GM23338 (cell line): ENCODE measurements at regions not wholly inside any gene's neighbourhood (a gene's known extent, or its start where the extent isn't known, plus 50 kb on each side); places are given as distances from the start of the nearest gene placed in this dataset.

Source experiments
- ATAC-seq: fragments of 200-7000 bp; cut with Tn5 transposase; 3 replicates; pipeline ENCODE4 v1.9.1; 2020
- DNase-seq: peaks from one replicate; pipeline ENCODE4 v3.0.0-alpha.2; 2015; ENCODE audit warnings: low spot score
- H2AFZ ChIP-seq: fragments of 200-600 bp; sonication (generic); 2 replicates; pipeline ENCODE4 v1.8.0; 2016; ENCODE audit warnings: antibody characterized with exemption, mild to moderate bottlenecking, moderate library complexity
- H3F3A ChIP-seq: fragments of 200-600 bp; sonication (generic); replicated peaks from 2 replicates; pipeline ENCODE4 v1.8.0; 2017; ENCODE audit warnings: antibody characterized with exemption, mixed run types, low read depth
- H3K27ac ChIP-seq: fragments of 200-600 bp; sonication (generic); 2 replicates; pipeline ENCODE4 v1.6.1; 2016; ENCODE audit warnings: low read depth
- H3K27me3 ChIP-seq: fragments of 200-600 bp; sonication (generic); 2 replicates; pipeline ENCODE4 v1.8.0; 2016; ENCODE audit warnings: mild to moderate bottlenecking, mixed run types, moderate library complexity; ENCODE audit not compliant: insufficient read depth
- H3K36me3 ChIP-seq: fragments of 200-600 bp; sonication (generic); 2 replicates; pipeline ENCODE4 v1.8.0; 2016; ENCODE audit warnings: mild to moderate bottlenecking; ENCODE audit not compliant: insufficient read depth
- H3K4me1 ChIP-seq: fragments of 200-600 bp; sonication (generic); 2 replicates; pipeline ENCODE4 v1.8.0; 2016; ENCODE audit warnings: mild to moderate bottlenecking, moderate library complexity; ENCODE audit not compliant: insufficient read depth
- H3K4me2 ChIP-seq: fragments of 200-600 bp; sonication (generic); 2 replicates; pipeline ENCODE4 v1.7.1; 2017; ENCODE audit warnings: mixed run types
- H3K4me3 ChIP-seq: fragments of 200-600 bp; sonication (generic); 2 replicates; pipeline ENCODE4 v1.6.1; 2016; ENCODE audit warnings: mixed run types
- H3K79me2 ChIP-seq: fragments of 200-600 bp; sonication (generic); replicated peaks from 2 replicates; pipeline ENCODE4 v1.8.0; 2017; ENCODE audit warnings: mild to moderate bottlenecking; ENCODE audit not compliant: insufficient read depth
- H3K9me2 ChIP-seq: fragments of 200-600 bp; sonication (generic); 2 replicates; pipeline ENCODE4 v1.8.0; 2017; ENCODE audit not compliant: insufficient read depth
- H4K20me1 ChIP-seq: fragments of 200-600 bp; sonication (generic); replicated peaks from 2 replicates; pipeline ENCODE4 v1.8.0; 2017; ENCODE audit warnings: mild to moderate bottlenecking; ENCODE audit not compliant: insufficient read depth
- H3K27ac Mint-ChIP-seq: 2 replicates; pipeline ENCODE4 v1.8.0; 2020; ENCODE audit warnings: inconsistent platforms, mild to moderate bottlenecking, moderate library complexity, mixed read lengths
- H3K27me3 Mint-ChIP-seq: 3 replicates; pipeline ENCODE4 v1.8.0; 2022; ENCODE audit warnings: low read depth, mild to moderate bottlenecking, moderate library complexity, mixed read lengths, inconsistent platforms; ENCODE audit not compliant: insufficient read depth, poor library complexity
- H3K36me3 Mint-ChIP-seq: 3 replicates; pipeline ENCODE4 v1.8.0; 2021; ENCODE audit warnings: low read depth, mild to moderate bottlenecking, inconsistent platforms, moderate library complexity, mixed read lengths
- H3K4me1 Mint-ChIP-seq: 3 replicates; pipeline ENCODE4 v1.8.0; 2020; ENCODE audit warnings: mild to moderate bottlenecking, inconsistent platforms, mixed read lengths
- H3K4me3 Mint-ChIP-seq: 3 replicates; pipeline ENCODE4 v1.8.0; 2021; ENCODE audit warnings: moderate library complexity, mild to moderate bottlenecking, inconsistent platforms, mixed read lengths
- H3K9me3 Mint-ChIP-seq: 3 replicates; pipeline ENCODE4 v1.8.0; 2020; ENCODE audit warnings: moderate library complexity, mild to moderate bottlenecking, inconsistent platforms, mixed read lengths
- CREB1 ChIP-seq: fragments of 250-450 bp; sonication (Bioruptor Pico); IDR thresholded peaks from 2 replicates; pipeline ENCODE4 v1.5.0; 2020; ENCODE audit warnings: low read depth, mild to moderate bottlenecking, moderate library complexity
- EZH2 ChIP-seq: fragments of 200-600 bp; sonication (generic); IDR thresholded peaks from one replicate; pipeline ENCODE4 v1.8.0; 2017; ENCODE audit warnings: antibody characterized with exemption, mild to moderate bottlenecking, low read depth; ENCODE audit not compliant: unreplicated experiment
- JUNB ChIP-seq: IDR thresholded peaks from one replicate; pipeline ENCODE4 v1.6.1; 2016; ENCODE audit warnings: antibody characterized with exemption; ENCODE audit not compliant: unreplicated experiment
- NANOG ChIP-seq: IDR thresholded peaks from 2 replicates; pipeline ENCODE4 v1.6.1; 2016; ENCODE audit warnings: antibody characterized with exemption, borderline replicate concordance
- POLR2AphosphoS5 ChIP-seq: IDR thresholded peaks from 2 replicates; pipeline ENCODE4 v1.6.1; 2016; ENCODE audit warnings: antibody characterized with exemption, low read depth
- STAT1 ChIP-seq: IDR thresholded peaks from one replicate; pipeline ENCODE4 v1.6.1; 2016; ENCODE audit warnings: antibody characterized with exemption; ENCODE audit not compliant: unreplicated experiment
- ZNF331 ChIP-seq: fragments of 250-450 bp; sonication (Bioruptor Pico); IDR thresholded peaks from 2 replicates; pipeline ENCODE4 v1.5.0; 2020; ENCODE audit warnings: low read depth, mild to moderate bottlenecking, moderate library complexity
- TF ChIP-seq, protein P1 (sequence below): IDR thresholded peaks from one replicate; pipeline ENCODE4 v1.6.1; 2018; ENCODE audit warnings: antibody characterized with exemption; ENCODE audit not compliant: unreplicated experiment
- TF ChIP-seq, protein P2 (sequence below): IDR thresholded peaks from 2 replicates; pipeline ENCODE4 v1.6.1; 2016; ENCODE audit warnings: antibody characterized with exemption
- TF ChIP-seq, protein P3 (sequence below): fragments of 250-450 bp; sonication (Bioruptor Pico); IDR thresholded peaks from 2 replicates; pipeline ENCODE4 v1.5.0; 2020; ENCODE audit warnings: mild to moderate bottlenecking, moderate library complexity

DNA sequence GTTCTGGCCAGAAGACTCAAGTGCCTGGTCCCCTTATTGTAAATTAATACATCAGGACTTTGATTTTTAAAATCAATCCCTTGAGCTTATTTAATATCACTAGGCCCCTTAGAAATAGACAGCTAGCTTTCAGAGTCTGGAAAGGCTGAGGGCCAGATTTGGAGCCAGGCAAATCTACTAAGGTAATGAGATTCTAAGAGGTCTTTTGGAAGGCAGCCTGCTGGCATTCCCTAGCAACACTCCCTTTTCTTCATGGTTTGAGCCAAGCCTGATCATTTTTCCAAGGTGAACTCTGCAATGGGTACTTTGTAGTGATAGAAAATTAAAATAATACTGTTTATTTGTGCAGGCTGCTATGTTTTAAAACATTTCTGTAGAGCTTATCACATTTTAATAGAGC, 378.5 kb downstream of the FAT4 start (continued):
- TF ChIP-seq, protein P1, sequence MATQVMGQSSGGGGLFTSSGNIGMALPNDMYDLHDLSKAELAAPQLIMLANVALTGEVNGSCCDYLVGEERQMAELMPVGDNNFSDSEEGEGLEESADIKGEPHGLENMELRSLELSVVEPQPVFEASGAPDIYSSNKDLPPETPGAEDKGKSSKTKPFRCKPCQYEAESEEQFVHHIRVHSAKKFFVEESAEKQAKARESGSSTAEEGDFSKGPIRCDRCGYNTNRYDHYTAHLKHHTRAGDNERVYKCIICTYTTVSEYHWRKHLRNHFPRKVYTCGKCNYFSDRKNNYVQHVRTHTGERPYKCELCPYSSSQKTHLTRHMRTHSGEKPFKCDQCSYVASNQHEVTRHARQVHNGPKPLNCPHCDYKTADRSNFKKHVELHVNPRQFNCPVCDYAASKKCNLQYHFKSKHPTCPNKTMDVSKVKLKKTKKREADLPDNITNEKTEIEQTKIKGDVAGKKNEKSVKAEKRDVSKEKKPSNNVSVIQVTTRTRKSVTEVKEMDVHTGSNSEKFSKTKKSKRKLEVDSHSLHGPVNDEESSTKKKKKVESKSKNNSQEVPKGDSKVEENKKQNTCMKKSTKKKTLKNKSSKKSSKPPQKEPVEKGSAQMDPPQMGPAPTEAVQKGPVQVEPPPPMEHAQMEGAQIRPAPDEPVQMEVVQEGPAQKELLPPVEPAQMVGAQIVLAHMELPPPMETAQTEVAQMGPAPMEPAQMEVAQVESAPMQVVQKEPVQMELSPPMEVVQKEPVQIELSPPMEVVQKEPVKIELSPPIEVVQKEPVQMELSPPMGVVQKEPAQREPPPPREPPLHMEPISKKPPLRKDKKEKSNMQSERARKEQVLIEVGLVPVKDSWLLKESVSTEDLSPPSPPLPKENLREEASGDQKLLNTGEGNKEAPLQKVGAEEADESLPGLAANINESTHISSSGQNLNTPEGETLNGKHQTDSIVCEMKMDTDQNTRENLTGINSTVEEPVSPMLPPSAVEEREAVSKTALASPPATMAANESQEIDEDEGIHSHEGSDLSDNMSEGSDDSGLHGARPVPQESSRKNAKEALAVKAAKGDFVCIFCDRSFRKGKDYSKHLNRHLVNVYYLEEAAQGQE: no peak
- TF ChIP-seq JUNB (no peak), NANOG (no peak), ZNF331 (no peak), EZH2 (no peak), STAT1 (no peak)
- TF ChIP-seq, protein P2, sequence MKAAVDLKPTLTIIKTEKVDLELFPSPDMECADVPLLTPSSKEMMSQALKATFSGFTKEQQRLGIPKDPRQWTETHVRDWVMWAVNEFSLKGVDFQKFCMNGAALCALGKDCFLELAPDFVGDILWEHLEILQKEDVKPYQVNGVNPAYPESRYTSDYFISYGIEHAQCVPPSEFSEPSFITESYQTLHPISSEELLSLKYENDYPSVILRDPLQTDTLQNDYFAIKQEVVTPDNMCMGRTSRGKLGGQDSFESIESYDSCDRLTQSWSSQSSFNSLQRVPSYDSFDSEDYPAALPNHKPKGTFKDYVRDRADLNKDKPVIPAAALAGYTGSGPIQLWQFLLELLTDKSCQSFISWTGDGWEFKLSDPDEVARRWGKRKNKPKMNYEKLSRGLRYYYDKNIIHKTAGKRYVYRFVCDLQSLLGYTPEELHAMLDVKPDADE: no peak

DNA sequence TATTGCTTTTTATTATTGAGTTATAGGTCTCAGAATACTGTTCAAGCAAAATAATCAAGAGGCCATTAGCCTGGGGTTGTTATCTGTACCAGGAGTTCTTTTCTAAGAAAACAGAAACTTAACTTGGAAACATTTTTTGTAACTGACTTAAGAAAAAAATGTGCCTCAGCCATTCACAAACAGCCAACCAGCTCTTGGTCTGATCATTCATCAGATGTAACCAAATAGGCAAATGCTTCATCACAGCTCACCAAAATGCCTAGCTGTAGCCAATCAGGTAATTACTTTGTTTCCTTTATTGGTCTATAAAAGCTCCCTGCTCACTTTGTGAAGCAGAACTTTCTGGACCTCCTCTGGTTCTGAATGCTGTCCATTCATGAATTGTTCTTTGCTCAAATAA, 387.7 kb downstream of the FAT4 start:
- Histone ChIP-seq H2AFZ (no peak overlapping the region), H3K9me2 (no peaks in the 10 kb centered on the region), H3K4me2 (no peak overlapping the region), H3K79me2 (no peaks in the 10 kb centered on the region), H4K20me1 (no peaks in the 10 kb centered on the region), H3K27me3 (no peaks in the 10 kb centered on the region), H3F3A (no peaks in the 10 kb centered on the region), H3K4me3 (no peak overlapping the region), H3K4me1 (no peaks in the 10 kb centered on the region), H3K36me3 (no peaks in the 10 kb centered on the region), H3K27ac (no peak overlapping the region)
- H3K4me1 Mint-ChIP-seq: peaks cover 3% of the 10 kb centered on the region; the same call in 2 of the 3 replicates
- H3K27ac Mint-ChIP-seq: no peak overlapping the region
- H3K4me3 Mint-ChIP-seq: no peak overlapping the region
- DNase-seq (no peak), ATAC-seq (no peak)
- peaks cover 4% of the 10 kb centered on the region; the same call in 1 of the 3 replicates for H3K36me3 Mint-ChIP-seq
- H3K9me3 Mint-ChIP-seq: peaks cover 12% of the 10 kb centered on the region; the same call in 2 of the 3 replicates
- no peaks in the 10 kb centered on the region for H3K27me3 Mint-ChIP-seq
- TF ChIP-seq, protein P2: no peak
- TF ChIP-seq, protein P3, sequence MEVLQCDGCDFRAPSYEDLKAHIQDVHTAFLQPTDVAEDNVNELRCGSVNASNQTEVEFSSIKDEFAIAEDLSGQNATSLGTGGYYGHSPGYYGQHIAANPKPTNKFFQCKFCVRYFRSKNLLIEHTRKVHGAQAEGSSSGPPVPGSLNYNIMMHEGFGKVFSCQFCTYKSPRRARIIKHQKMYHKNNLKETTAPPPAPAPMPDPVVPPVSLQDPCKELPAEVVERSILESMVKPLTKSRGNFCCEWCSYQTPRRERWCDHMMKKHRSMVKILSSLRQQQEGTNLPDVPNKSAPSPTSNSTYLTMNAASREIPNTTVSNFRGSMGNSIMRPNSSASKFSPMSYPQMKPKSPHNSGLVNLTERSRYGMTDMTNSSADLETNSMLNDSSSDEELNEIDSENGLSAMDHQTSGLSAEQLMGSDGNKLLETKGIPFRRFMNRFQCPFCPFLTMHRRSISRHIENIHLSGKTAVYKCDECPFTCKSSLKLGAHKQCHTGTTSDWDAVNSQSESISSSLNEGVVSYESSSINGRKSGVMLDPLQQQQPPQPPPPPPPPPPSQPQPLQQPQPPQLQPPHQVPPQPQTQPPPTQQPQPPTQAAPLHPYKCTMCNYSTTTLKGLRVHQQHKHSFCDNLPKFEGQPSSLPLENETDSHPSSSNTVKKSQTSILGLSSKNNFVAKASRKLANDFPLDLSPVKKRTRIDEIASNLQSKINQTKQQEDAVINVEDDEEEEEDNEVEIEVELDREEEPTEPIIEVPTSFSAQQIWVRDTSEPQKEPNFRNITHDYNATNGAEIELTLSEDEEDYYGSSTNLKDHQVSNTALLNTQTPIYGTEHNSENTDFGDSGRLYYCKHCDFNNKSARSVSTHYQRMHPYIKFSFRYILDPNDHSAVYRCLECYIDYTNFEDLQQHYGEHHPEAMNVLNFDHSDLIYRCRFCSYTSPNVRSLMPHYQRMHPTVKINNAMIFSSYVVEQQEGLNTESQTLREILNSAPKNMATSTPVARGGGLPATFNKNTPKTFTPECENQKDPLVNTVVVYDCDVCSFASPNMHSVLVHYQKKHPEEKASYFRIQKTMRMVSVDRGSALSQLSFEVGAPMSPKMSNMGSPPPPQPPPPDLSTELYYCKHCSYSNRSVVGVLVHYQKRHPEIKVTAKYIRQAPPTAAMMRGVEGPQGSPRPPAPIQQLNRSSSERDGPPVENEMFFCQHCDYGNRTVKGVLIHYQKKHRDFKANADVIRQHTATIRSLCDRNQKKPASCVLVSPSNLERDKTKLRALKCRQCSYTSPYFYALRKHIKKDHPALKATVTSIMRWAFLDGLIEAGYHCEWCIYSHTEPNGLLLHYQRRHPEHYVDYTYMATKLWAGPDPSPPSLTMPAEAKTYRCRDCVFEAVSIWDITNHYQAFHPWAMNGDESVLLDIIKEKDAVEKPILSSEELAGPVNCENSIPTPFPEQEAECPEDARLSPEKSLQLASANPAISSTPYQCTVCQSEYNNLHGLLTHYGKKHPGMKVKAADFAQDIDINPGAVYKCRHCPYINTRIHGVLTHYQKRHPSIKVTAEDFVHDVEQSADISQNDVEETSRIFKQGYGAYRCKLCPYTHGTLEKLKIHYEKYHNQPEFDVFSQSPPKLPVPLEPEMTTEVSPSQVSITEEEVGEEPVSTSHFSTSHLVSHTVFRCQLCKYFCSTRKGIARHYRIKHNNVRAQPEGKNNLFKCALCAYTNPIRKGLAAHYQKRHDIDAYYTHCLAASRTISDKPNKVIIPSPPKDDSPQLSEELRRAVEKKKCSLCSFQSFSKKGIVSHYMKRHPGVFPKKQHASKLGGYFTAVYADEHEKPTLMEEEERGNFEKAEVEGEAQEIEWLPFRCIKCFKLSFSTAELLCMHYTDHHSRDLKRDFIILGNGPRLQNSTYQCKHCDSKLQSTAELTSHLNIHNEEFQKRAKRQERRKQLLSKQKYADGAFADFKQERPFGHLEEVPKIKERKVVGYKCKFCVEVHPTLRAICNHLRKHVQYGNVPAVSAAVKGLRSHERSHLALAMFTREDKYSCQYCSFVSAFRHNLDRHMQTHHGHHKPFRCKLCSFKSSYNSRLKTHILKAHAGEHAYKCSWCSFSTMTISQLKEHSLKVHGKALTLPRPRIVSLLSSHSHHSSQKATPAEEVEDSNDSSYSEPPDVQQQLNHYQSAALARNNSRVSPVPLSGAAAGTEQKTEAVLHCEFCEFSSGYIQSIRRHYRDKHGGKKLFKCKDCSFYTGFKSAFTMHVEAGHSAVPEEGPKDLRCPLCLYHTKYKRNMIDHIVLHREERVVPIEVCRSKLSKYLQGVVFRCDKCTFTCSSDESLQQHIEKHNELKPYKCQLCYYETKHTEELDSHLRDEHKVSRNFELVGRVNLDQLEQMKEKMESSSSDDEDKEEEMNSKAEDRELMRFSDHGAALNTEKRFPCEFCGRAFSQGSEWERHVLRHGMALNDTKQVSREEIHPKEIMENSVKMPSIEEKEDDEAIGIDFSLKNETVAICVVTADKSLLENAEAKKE: no peak
- TF ChIP-seq JUNB: no peak
- TF ChIP-seq CREB1 (CRISPR knock-in tag): no peak
- no peak for TF ChIP-seq POLR2AphosphoS5
- TF ChIP-seq, protein P1: no peak
